Colonic mucosa (tissue), 4 donors: ENCODE measurements at regions not wholly inside any gene's neighbourhood (a gene's known extent, or its start where the extent isn't known, plus 50 kb on each side); places are given as distances from the start of the nearest gene placed in this dataset.
A peak's percentile ranks its signal among the peaks of the same experiment; 100 is the strongest.

Experiments
- DNase-seq: peaks from one replicate; pipeline ENCODE4 v3.0.0-alpha.2; 2020
- H3K27ac ChIP-seq: fragments of 200-600 bp; one replicate; pipeline ENCODE4 v1.8.0; 2021
- H3K27me3 ChIP-seq: fragments of 200-600 bp; one replicate; pipeline ENCODE4 v1.8.0; 2021
- H3K36me3 ChIP-seq: fragments of 200-600 bp; one replicate; pipeline ENCODE4 v1.8.0; 2021
- H3K4me1 ChIP-seq: fragments of 200-600 bp; one replicate; pipeline ENCODE4 v1.8.0; 2021; ENCODE audit warnings: mild to moderate bottlenecking
- H3K4me3 ChIP-seq: fragments of 200-600 bp; one replicate; pipeline ENCODE4 v1.8.0; 2021
- H3K9ac ChIP-seq, 2 donors: one replicate each; pipeline ENCODE4 v1.7.0; 2013; ENCODE audit warnings: control low read depth in 2 of 2, low read depth in 2 of 2, low read length in 2 of 2
- H3K9me3 ChIP-seq: fragments of 200-600 bp; one replicate; pipeline ENCODE4 v1.8.0; 2021
- CTCF ChIP-seq: fragments of 200-600 bp; IDR thresholded peaks from one replicate; pipeline ENCODE4 v1.8.0; 2022; ENCODE audit warnings: antibody characterized with exemption, mild to moderate bottlenecking
- intact Hi-C: fragments of 100-400 bp; cut with DNase I; formaldehyde crosslinking; loops from one replicate; pipeline ENCODE4 v1.14.1; 2022
- donor health status: healthy.
- donor health status: DM: no; HTN: no; CAD: no.
- donor health status: DM: no; HTN: no; CAD: no.

GRCh38 chr5:173768891-173769290, 119.3 kb upstream of the CPEB4 start:
- H3K36me3 ChIP-seq = no peaks in the 10 kb centered on the region
- H3K4me3 ChIP-seq = no peak overlapping the region
- intact Hi-C loops = loop anchor here (10.0 kb wide), 1 partner anchor 116 kb away; the partner anchor contains the start of gene CPEB4
- no peak for DNase-seq
- no peak for TF ChIP-seq CTCF
- H3K27ac ChIP-seq = no peak overlapping the region
- no peaks in the 10 kb centered on the region for H3K4me1 ChIP-seq
- no peaks in the 10 kb centered on the region for H3K27me3 ChIP-seq
- no peak overlapping the region for H3K9ac ChIP-seq
- no peaks in the 10 kb centered on the region for H3K9me3 ChIP-seq

GRCh38 chr5:173770637-173771036, 117.5 kb upstream of the CPEB4 start:
- Histone ChIP-seq H3K27me3 (no peaks in the 10 kb centered on the region), H3K4me3 (no peak overlapping the region), H3K27ac (no peak overlapping the region), H3K36me3 (no peaks in the 10 kb centered on the region), H3K9ac (peak overlapping the region in 1 of 2 donors; percentile 30), H3K9me3 (no peaks in the 10 kb centered on the region), H3K4me1 (no peaks in the 10 kb centered on the region)
- intact Hi-C loops = loop anchor here (10.0 kb wide), 1 partner anchor 64 kb away; no protein-coding TSS in a partner anchor
- DNase-seq = no peak
- TF ChIP-seq CTCF = no peak

GRCh38 chr5:173771121-173771724, 116.9 kb upstream of the CPEB4 start:
- DNase-seq = peak; percentile 76
- H3K36me3 ChIP-seq = no peaks in the 10 kb centered on the region
- intact Hi-C loops = loop anchor here (10.0 kb wide), 1 partner anchor 64 kb away; no protein-coding TSS in a partner anchor
- no peaks in the 10 kb centered on the region for H3K9me3 ChIP-seq
- no peak overlapping the region for H3K27ac ChIP-seq
- H3K9ac ChIP-seq = peak overlapping the region in 1 of 2 donors; percentile 30
- H3K27me3 ChIP-seq = no peaks in the 10 kb centered on the region
- TF ChIP-seq CTCF = no peak
- H3K4me3 ChIP-seq = no peak overlapping the region
- H3K4me1 ChIP-seq = no peaks in the 10 kb centered on the region

GRCh38 chr5:173771725-173772383, 116.3 kb upstream of the CPEB4 start:
- Histone ChIP-seq H3K4me1 (no peaks in the 10 kb centered on the region), H3K27me3 (no peaks in the 10 kb centered on the region), H3K4me3 (no peak overlapping the region), H3K27ac (no peak overlapping the region), H3K9me3 (no peaks in the 10 kb centered on the region), H3K9ac (peak overlapping the region in 1 of 2 donors; percentile 30), H3K36me3 (no peaks in the 10 kb centered on the region)
- no peak for DNase-seq
- TF ChIP-seq CTCF = no peak
- intact Hi-C loops = loop anchor here (10.0 kb wide), 1 partner anchor 63 kb away; no protein-coding TSS in a partner anchor

- no peak for TF ChIP-seq CTCF
- no peak for DNase-seq
- intact Hi-C loops = loop anchor here (10.0 kb wide), 1 partner anchor 62 kb away; no protein-coding TSS in a partner anchor
- Histone ChIP-seq H3K27ac (no peak overlapping the region), H3K9me3 (no peaks in the 10 kb centered on the region), H3K4me1 (no peaks in the 10 kb centered on the region), H3K4me3 (no peak overlapping the region), H3K36me3 (no peaks in the 10 kb centered on the region), H3K27me3 (no peaks in the 10 kb centered on the region), H3K9ac (no peak overlapping the region)
Measured at GRCh38 chr5:173772384-173773059, 115.6 kb upstream of the CPEB4 start.
